Gastroesophageal sphincter (tissue), 3 donors: ENCODE measurements at regions not wholly inside any gene's neighbourhood (a gene's known extent, or its start where the extent isn't known, plus 50 kb on each side); places are given as distances from the start of the nearest gene placed in this dataset.

ENCODE experiments used
- POLR2A ChIP-seq, 2 donors: fragments of 450-650 bp; IDR thresholded peaks; one replicate each; pipeline ENCODE4 v1.6.1; 2017; ENCODE audit warnings: antibody characterized with exemption in 2 of 2, mild to moderate bottlenecking in 2 of 2, moderate library complexity in 1 of 2
- POLR2AphosphoS5 ChIP-seq: sonication (generic); formaldehyde crosslinking; IDR thresholded peaks from one replicate; pipeline ENCODE4 v1.6.1; 2017; ENCODE audit warnings: antibody characterized with exemption
- TF ChIP-seq, protein P1 (sequence below), 4 experiments: fragments of 200-600 bp in 2 of 4; fragments of 450-650 bp in 2 of 4; sonication (generic) in 1 of 4; IDR thresholded peaks; one replicate each; pipeline ENCODE4 v1.5.1; 2017 to 2019; ENCODE audit warnings: antibody characterized with exemption in 4 of 4, mild to moderate bottlenecking in 2 of 4, moderate library complexity in 2 of 4

- TF ChIP-seq, protein P1, sequence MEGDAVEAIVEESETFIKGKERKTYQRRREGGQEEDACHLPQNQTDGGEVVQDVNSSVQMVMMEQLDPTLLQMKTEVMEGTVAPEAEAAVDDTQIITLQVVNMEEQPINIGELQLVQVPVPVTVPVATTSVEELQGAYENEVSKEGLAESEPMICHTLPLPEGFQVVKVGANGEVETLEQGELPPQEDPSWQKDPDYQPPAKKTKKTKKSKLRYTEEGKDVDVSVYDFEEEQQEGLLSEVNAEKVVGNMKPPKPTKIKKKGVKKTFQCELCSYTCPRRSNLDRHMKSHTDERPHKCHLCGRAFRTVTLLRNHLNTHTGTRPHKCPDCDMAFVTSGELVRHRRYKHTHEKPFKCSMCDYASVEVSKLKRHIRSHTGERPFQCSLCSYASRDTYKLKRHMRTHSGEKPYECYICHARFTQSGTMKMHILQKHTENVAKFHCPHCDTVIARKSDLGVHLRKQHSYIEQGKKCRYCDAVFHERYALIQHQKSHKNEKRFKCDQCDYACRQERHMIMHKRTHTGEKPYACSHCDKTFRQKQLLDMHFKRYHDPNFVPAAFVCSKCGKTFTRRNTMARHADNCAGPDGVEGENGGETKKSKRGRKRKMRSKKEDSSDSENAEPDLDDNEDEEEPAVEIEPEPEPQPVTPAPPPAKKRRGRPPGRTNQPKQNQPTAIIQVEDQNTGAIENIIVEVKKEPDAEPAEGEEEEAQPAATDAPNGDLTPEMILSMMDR (IDR thresholded peaks at IDR 0.05) = no peak
- TF ChIP-seq POLR2AphosphoS5 = no peak
- TF ChIP-seq POLR2A (IDR thresholded peaks at IDR 0.05) = no peak
Observed at GRCh38 chr6:147895272-147895671, 386.8 kb downstream of the SAMD5 start.
